BJ (cell line): ENCODE measurements at regions not wholly inside any gene's neighbourhood (a gene's known extent, or its start where the extent isn't known, plus 50 kb on each side); places are given as distances from the start of the nearest gene placed in this dataset.

Experiments used
- CTCF ChIA-PET: fragments of 350-600 bp; formaldehyde crosslinking; extraction: SDS; loops from one replicate; lab custom pipeline; 2021; ENCODE audit warnings: antibody characterized with exemption, inconsistent platforms; lab: Yijun Ruan, JAX
- POLR2A ChIA-PET: fragments of 300-600 bp; sonication (Branson Sonifier 250); formaldehyde crosslinking; extraction: SDS; loops from one replicate; lab custom pipeline; 2021; ENCODE audit warnings: antibody characterized with exemption; lab: Charles Lee
- DNase-seq: peaks from one replicate; pipeline ENCODE4 v3.0.0-alpha.2; 2011; ENCODE audit warnings: low read depth
- H3K27me3 ChIP-seq: 2 replicates; pipeline ENCODE4 v1.6.0; 2011; ENCODE audit warnings: low read length; ENCODE audit not compliant: control insufficient read depth, insufficient read depth
- H3K36me3 ChIP-seq: 2 replicates; pipeline ENCODE4 v1.5.1; 2011; ENCODE audit warnings: low read length; ENCODE audit not compliant: control insufficient read depth, insufficient read depth
- H3K4me3 ChIP-seq: 2 replicates; pipeline ENCODE4 v1.5.1; 2011; ENCODE audit warnings: low read depth, mild to moderate bottlenecking, control low read depth, low read length
- CTCF ChIP-seq: IDR thresholded peaks from 2 replicates; pipeline ENCODE4 v1.5.1; 2011; ENCODE audit warnings: low read depth, mild to moderate bottlenecking, control low read depth, inconsistent platforms, low read length, moderate library complexity; ENCODE audit not compliant: insufficient read depth

- ChIA-PET CTCF (no interaction called here), POLR2A (no interaction called here)
- no peaks in the 10 kb centered on the region for H3K27me3 ChIP-seq
- H3K4me3 ChIP-seq: no peak overlapping the region
- no peak for DNase-seq
- H3K36me3 ChIP-seq: no peaks in the 10 kb centered on the region
- TF ChIP-seq CTCF: no peak
Observed at GRCh38 chr1:69221524-69221923, 346.2 kb upstream of the LRRC7 start.

DNA sequence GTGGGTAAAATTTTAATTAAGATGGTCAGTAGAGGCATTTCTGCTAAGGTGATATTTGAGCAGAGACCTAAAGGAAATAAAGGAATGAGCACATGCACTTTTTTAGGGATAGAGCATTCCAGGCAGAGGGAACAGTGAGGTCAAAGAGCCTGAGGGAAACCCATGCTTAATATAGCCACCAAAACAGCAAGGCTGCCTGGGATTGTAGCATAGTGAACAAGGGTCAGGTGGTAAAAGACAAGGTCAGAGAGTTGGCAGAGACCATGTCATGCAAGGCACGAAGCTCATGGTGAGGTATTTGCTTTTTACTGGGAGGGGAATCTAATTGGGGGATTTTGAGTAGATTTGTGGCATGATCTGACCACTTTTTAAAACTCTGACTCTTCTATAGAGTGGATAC is 344.6 kb upstream of the LRRC7 start:
- no peak for TF ChIP-seq CTCF
- ChIA-PET CTCF (no interaction called here), POLR2A (no interaction called here)
- H3K27me3 ChIP-seq: no peaks in the 10 kb centered on the region
- H3K36me3 ChIP-seq: no peaks in the 10 kb centered on the region
- DNase-seq: no peak
- no peak overlapping the region for H3K4me3 ChIP-seq

GRCh38 chr1:69228501-69228900 is 339.2 kb upstream of the LRRC7 start:
- no peak for DNase-seq
- H3K4me3 ChIP-seq: no peak overlapping the region
- no peaks in the 10 kb centered on the region for H3K36me3 ChIP-seq
- ChIA-PET POLR2A (no interaction called here), CTCF (interaction anchor here (0.7 kb wide), 1 partner anchor 583 kb away, joined by 3 read pairs; no protein-coding TSS in a partner anchor)
- no peaks in the 10 kb centered on the region for H3K27me3 ChIP-seq
- no peak for TF ChIP-seq CTCF

- no peak overlapping the region for H3K4me3 ChIP-seq
- TF ChIP-seq CTCF: no peak
- H3K27me3 ChIP-seq: no peaks in the 10 kb centered on the region
- no peak for DNase-seq
- ChIA-PET POLR2A (no interaction called here), CTCF (no interaction called here)
- no peaks in the 10 kb centered on the region for H3K36me3 ChIP-seq
Observed at GRCh38 chr1:69230208-69230607, 337.5 kb upstream of the LRRC7 start.

DNA sequence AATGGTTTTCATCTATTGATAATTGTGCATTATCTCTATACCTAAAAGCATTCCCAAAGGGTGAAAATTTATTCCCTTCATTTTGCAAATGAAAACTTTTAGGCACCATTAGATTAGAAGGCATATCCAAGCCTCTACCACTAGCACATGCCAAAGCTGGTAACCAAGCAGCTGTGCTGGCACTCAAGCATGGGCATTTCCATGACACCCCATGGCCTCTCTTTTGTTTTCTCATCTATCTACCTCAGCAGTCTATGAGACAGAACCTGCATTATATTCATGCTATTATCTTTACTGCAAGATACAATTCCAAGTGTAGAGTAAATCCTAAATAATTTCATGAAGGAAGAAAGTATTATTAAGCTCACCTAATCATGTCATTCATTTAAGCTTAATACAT is 334.3 kb upstream of the LRRC7 start:
- CTCF ChIA-PET: no interaction called here
- no peak for TF ChIP-seq CTCF
- no peaks in the 10 kb centered on the region for H3K27me3 ChIP-seq
- DNase-seq: no peak
- POLR2A ChIA-PET: no interaction called here
- H3K4me3 ChIP-seq: no peak overlapping the region
- H3K36me3 ChIP-seq: no peaks in the 10 kb centered on the region
